Omental fat pad (tissue), 3 donors: ENCODE measurements at regions not wholly inside any gene's neighbourhood (a gene's known extent, or its start where the extent isn't known, plus 50 kb on each side); places are given as distances from the start of the nearest gene placed in this dataset.

Experiments used
- ATAC-seq: fragments of 150-250 bp; one replicate; pipeline ENCODE4 v1.9.1; 2016; ENCODE audit warnings: mild to moderate bottlenecking, moderate library complexity; ENCODE audit not compliant: low FRiP score
- DNase-seq: peaks from one replicate; pipeline ENCODE4 v3.0.0-alpha.2; 2019; ENCODE audit warnings: low spot score
- TF ChIP-seq, protein P1 (sequence below), 3 donors: fragments of 450-650 bp; IDR thresholded peaks; one replicate each; pipeline ENCODE4 v1.5.1; 2016 to 2017; ENCODE audit warnings: antibody characterized with exemption in 3 of 3, mild to moderate bottlenecking in 3 of 3, moderate library complexity in 2 of 3

DNA sequence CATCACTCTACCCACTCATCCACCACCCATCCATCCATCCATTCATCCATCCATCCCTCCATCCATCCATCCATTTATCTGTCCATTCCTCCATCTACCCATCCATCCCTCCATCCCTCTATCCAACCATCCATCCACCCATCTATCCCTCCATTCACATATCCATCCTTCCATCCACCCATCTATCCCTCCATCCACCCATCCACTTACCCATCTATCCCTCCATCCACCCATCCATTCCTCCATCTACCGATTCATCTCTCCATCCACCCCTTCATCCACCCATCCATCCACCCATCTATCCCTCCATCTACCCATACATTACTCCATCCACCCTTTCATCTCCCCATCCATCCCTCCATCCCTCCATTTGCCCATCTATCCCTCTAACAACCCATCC is 239.6 kb upstream of the SHH start:
- TF ChIP-seq, protein P1, sequence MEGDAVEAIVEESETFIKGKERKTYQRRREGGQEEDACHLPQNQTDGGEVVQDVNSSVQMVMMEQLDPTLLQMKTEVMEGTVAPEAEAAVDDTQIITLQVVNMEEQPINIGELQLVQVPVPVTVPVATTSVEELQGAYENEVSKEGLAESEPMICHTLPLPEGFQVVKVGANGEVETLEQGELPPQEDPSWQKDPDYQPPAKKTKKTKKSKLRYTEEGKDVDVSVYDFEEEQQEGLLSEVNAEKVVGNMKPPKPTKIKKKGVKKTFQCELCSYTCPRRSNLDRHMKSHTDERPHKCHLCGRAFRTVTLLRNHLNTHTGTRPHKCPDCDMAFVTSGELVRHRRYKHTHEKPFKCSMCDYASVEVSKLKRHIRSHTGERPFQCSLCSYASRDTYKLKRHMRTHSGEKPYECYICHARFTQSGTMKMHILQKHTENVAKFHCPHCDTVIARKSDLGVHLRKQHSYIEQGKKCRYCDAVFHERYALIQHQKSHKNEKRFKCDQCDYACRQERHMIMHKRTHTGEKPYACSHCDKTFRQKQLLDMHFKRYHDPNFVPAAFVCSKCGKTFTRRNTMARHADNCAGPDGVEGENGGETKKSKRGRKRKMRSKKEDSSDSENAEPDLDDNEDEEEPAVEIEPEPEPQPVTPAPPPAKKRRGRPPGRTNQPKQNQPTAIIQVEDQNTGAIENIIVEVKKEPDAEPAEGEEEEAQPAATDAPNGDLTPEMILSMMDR (IDR thresholded peaks at IDR 0.05): no peak
- ATAC-seq: no peak
- DNase-seq: no peak

DNA sequence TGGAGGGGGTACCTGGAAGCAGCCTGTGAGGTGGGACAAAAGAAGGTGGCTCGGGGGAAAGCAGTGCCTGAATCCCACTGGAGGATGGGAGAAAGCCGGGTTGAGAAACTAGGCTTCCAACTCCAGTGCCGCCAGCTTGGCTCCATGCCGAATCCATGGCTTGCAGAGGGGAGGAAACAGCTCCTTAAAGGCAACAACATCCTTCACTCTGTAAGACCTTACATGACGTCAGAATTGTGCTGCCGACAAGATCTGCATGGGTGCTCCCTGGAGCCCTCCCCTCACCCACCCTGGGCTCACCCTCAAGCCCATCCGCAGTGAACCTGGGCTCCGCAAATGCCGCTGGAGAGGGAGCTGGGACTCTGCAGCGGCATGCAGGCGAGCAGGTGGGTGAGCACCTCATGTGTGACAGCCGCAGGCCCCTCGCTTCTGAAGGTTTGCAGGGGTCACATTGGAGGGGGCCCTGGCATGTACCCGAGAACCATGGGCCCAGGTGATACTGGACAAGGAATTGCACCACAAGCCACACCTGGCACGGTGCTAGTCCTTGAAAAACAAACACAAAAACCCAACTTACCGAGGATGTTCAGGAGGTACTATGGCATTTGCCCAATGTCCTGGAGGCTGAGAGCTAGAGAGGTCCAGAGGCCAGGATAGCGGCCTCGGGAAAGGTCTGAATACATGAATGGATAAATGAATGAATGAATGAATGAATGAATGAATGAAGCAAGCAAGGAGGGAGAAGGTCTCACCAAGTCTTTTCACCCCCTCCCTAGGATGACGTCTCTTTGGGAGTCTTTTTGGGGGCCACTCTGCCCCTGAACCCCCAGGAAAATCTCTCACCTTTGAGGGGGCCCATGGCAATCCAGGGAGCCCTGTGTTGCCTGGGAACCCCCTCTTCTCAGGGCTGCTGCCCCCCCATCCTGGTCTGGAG is 238.6 kb upstream of the SHH start:
- TF ChIP-seq, protein P1 (IDR thresholded peaks at IDR 0.05): no peak
- DNase-seq: no peak
- no peak for ATAC-seq

DNA sequence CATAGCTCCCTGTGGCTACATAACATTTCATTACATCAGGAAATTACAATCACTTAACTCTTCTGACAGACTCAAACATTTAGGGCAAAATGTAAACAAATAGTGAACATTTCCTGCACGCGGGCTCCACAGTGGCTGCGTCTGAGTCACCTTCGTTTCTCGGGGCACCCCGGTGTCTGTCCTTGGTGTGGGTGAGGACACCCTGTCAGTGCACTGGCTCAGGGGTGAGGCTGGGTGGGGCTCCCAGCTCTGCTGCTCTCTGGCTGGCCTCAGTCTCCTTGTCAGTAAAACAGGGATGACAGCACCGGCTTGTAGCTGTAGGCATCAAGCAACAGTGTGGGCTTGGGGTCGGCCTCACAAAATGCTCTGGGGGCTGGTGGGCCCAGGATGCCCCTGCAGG is 237.1 kb upstream of the SHH start:
- ATAC-seq (no peak), DNase-seq (no peak)

DNA sequence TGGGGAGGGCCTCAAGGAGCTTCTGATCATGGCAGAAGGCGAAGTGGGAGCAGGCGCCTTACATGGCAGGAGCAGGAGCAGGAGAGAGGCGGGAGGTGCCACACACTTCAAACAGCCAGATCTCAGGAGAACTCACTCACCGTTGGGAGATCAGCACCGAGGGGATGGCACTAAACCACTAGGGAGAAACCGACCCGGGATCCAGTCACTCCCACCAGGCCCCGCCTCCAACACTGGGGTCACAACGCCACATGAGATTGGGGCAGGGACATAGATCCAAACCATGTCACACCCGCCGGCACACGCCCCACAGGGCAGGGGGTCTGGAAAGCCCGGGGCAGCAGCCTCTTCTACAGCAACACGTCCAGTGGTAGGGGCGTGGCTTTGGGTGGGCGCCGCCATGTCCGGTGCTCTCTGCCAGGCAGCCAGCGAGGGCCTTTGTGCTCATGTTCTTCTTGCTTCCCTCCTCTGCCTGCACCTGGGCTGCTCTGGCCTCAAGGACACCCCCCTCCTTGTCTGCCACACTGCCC is 233.8 kb upstream of the SHH start:
- TF ChIP-seq, protein P1 (IDR thresholded peaks at IDR 0.05): no peak
- no peak for ATAC-seq
- DNase-seq: no peak

More for the DNA sequence above, 237.1 kb upstream of the SHH start:
- TF ChIP-seq, protein P1 (IDR thresholded peaks at IDR 0.05): no peak

DNA sequence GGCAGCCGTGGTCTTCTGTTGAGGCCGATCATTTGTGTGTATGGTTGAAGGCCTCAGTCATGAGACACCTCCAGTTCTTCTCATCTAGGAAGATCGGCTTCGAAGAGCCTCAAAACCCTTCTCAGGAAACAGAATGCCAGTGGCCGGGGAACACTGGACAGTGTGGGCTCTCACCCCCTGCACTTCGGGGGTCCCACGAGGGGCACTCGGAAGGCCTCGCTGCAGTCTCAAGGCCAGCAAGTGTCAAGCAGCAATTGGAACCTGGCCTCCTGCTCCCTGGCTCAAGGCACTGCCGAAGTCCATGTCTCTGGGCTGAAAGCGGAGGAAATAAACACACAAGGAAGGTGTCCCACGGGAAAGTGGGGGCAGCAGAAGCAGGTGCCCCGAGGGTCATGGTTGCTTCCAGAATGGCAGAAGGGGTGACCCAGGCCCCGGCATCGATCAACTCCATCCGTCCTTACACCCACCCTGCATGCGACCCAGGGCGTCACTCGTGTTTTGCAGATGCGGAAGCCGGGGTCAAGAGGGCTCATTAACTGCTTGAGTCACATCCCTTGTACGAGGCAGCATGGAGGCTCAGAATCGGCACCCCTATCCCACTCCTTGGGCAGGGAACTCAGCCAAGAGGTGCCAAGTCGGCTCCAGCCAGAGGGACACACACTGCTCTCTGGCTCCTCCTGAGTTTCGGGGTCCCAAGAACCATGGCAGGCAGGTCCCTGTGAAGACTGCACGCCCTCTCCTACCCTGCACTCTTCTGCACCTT is 231.3 kb upstream of the SHH start:
- ATAC-seq (no peak), DNase-seq (no peak)
- TF ChIP-seq, protein P1 (IDR thresholded peaks at IDR 0.05): no peak

DNA sequence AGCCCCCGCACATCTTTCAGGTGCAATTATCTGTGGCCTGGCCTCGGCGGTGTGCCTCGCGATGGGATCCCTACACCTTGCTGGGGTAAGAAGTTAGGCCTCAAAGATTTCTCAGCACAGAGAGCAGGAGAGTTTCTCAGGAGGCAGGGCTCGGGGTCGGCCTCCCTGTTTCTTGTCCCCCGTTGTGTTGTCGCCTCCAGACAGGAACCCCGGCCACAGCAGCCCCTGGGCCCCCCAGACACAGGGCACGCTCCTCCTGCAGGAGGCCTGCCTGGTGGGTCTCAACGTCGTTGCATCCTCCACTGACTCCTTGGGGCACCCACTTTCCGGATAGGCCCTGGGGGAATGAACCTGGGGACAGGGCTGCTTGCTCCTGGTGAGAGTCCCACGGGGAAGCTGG is 229.1 kb upstream of the SHH start:
- ATAC-seq (no peak), DNase-seq (no peak)
- TF ChIP-seq, protein P1 (IDR thresholded peaks at IDR 0.05): no peak
